Glomerular endothelial cell (primary cell): ENCODE measurements at regions not wholly inside any gene's neighbourhood (a gene's known extent, or its start where the extent isn't known, plus 50 kb on each side); places are given as distances from the start of the nearest gene placed in this dataset.

Experiments
- DNase-seq: peaks from one replicate; pipeline ENCODE4 v3.0.0-alpha.2; 2011; ENCODE audit warnings: low read depth, low spot score; ENCODE audit errors: extremely low read depth

DNA sequence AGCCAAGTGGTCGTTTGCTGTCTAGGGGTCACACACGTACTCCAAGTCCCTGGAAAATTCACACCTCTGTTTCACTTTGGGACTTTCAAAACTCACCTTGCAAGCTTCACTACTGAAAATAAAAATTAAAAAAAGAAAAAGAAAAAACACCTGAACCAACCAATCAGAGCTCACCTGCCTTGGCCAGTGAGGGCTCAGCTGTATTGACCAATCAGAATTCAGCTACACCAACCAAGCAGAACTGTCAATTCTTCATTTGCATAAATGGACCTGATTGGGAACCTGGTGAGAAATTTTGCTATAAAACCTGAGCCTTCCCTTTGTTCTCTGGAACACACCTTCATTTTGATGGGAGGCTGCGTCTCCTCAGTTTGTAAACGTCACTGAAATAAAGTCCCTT lies 176.4 kb downstream of the TTC32 start:
- no peak for DNase-seq

DNA sequence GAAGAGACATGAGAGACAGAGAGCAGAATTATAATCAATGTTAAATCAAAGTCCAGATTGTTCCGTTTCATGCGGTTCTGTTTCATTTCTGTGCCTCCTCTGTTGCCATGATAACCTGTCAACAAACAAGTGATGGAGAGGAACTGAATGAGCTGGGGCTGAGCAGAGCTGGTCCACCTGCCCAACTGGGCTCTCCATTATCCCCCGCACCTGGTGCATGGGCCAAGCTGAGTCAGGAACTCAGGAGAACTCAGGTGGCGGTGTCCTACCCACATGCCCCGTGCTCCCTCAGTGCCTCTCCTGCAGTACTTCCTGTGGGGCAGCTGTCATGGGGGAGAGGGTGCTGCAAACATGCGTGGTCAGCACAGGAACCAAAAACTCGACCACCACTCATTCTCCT lies 178.8 kb downstream of the TTC32 start:
- DNase-seq: no peak

DNA sequence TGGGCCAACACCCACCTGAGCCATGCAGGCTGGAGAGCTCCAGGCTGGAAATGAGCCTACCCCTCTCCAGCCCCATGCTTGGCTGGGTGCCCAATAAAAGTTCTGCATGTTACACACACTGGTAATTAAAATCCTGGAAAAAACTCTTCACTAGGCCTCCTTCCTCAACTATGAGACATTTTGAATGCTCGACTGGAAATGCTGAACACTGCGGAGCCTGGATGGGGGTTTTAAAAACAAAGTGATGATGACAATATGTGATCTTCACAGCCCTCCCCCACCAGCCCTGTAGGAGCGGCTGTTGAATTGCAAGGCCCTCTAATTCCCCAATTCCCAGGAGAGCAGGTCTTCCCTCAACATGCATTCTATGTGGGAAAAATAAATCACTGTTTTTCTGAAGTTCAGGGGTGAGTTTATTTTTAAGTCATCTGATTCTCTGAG lies 179.2 kb downstream of the TTC32 start:
- DNase-seq: no peak

DNA sequence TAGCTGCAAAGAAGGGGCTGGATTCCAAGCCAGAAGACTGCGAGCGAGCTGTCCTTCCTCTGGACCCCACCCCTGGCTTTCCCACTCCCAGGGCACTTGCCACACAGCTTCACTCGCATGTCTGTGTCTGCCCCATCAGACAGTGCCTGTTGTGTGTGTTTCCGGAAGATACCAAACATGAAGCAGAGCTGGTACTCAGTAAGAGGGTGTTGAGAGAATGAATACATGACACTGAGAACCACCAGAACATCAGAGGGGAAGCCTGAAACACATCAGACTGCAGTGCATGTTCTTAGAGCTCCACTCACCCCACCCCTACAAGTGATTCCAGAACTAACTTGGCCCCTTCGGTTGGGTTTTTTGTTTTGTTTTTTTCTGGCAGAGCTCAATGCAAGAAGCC lies 181.5 kb downstream of the TTC32 start:
- DNase-seq: no peak

DNA sequence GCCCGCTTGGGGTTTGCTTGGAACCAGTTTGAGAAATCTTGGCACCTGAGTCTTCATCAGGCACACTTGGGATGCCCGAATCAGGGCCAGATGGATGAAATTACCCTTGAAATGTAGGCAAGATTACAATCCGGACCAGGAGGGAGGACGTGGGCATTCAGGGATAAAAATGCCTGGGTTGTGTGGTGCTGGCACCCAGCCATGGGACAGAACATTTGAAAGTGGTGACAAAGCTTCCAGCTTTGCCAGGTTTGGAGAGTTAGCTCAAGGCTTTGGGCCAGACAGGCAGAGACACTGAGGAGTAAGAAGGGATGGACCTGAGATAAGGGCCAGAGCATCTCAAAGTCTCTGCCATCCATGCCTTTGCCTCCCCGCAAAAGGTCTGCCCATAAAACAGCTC lies 182.2 kb downstream of the TTC32 start:
- DNase-seq: no peak

DNA sequence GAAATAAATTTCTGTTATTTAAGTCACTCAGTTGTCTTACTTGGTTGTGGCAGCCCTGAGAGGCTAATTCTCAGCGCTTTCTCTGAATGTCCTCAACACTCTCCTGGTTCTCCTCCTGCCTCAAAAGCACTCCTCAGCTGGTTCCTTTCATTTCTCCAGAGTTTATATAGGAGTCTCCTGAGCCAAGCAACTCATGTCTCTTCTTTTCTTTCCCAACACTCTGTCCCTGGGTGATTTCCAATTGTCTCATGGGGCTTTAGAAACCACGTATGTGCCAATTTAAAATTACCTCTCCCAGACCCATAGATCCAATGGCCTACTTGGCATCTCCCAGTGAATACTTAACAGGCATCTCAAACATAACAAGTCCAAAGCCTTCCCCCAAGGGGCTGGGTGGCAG lies 184.3 kb downstream of the TTC32 start:
- DNase-seq: no peak

DNA sequence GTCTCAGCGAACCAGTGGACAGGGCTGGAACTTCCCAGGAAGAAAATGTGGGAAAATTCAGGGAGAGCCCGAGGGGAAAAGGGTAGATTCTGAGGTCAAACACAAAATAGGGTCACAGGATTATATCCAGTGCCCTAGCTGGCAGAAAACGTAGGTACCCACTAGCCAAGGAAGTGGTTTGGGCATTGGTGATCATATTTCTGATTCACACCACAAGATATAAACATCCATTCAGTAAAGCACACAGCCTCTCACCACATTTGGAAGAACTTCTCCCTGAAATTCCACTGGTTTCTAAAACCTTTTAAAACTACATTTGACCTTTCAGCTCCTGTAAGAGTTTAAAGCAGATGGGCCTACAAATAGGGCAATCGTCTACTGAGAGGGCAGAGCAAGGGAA lies 186.9 kb downstream of the TTC32 start:
- DNase-seq: no peak

DNA sequence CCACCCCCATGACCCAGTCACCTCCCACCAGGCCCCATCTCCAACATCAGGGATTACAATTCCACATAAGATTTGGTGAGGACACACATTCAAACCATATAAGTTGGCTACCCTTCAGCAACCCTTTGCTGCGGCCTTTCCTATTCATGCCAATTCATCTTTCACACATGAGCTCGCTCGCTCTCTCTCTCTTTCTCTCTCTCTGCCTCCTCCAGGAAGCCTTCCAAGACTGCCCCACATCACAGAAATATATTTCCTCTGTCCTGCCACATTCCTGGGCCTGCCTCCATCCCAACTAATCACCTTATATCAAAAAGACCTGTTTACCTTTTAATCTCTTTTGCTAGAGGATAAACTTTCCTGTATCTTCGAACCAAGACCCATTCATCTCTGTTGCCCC lies 188.9 kb downstream of the TTC32 start:
- no peak for DNase-seq

DNA sequence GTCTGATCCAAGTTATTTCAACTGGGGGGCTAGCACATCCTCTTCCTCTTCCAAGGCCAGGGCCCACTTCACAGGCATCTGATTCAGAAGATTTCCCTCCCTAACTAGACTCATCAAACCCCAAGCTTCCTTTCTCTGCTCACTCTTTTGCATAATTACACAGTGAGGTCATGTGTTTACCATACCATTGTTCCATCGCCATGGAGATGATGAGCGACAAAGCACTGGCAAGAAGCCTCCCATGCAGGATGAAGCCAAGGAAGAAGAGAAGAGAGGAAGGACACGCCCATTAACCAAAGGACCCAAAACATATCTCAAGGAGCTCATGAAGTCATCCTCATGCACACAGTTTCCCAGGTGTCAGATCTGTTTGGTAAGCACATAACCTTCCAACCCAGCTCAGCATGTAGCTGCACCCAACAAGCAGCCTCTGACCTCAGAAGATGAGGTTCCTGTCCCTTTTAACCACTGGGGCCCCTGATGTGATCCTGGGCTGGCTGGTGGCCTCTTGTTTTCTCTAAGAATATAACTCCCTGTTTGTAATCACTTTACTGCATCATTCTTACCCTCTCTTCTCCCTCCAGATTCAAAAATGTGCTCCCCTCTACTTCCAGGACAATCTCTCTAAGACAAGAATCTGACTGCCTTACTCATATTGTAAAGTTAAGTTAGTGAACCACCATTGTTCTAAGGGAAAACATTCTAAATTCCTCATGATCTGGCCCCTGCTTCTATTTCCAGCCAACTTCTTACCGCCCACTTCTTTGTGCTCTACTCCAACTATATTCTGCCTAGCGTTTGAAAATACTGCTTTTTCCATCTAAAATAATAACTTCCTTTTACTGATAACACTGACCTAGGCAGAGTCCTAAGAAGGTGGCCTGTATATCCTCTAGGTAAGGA lies 190.1 kb downstream of the TTC32 start:
- DNase-seq: peak; percentile 86

DNA sequence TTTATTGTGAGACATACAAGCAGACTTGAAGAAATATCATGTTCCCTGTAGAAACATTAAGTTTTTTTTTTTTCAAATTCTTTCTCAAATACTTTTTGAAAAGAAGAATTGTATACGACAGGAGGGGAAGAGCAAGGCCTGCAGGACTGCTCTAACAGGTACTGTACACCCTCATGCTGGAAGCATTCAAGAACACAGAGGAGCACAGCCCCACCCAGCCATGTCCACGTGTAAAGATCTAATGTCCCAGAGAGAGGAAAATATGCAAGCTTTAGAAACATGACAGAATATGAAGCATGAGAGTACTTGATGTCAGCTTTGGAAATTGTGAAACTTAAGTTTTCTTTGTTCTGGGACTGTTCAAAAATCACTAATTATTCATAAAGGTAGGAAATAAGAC lies 191.6 kb downstream of the TTC32 start:
- no peak for DNase-seq

DNA sequence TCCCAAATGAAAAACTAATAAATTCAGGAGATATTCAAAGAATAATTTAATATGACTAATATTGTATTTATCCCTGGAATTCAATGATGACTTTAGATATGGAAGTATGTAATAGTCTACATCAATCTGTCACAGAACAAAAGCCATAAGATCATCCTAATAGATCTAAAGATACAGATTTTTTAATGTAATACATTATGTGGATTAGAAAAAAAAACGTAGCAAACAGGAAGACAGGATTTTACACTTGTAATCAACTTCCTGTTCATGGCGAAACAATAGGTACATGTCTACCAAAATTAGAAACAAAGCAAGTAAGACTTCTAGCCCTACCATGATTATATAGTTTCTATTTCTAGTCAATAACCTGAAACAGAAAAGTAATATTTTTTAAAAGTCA lies 192.2 kb downstream of the TTC32 start:
- DNase-seq: peak; percentile 9

DNA sequence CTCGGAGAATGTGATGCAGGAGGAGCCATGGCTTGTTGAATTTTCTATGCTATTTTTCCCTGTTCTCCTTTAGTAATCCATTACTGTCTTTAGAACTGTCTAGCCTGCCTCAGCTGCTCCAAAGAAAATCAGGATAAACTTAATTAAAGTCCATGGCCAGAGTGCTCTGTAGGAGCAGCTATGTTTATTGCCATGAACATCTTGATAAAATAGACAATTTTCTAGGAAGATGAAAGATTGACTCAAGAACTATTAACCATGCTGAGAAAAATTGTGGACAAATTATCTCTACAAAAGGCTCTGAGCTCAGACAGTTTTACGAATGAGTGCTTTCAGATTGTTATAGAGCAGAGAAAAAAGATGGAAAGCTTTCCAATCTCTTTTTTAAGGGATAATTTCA lies 193.0 kb downstream of the TTC32 start:
- DNase-seq: no peak

DNA sequence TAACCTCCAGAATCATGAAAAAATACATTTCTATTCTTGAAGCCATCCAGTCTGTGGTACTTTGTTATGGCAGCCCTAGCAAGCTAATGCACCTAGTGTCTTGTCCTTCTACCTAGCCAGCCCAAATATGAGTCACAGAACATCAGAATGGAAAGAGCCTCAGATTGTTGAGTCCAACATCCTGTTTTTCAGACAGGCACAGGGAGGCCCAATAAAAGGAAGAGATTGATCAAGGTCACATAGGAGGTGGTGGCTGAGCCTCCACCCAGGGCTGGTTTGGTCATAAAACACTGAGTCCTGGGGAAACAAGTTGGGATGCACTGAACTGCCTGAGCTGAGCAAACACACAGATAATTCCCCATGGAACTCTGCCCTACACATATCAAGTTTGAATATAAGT lies 195.5 kb downstream of the TTC32 start:
- no peak for DNase-seq

DNA sequence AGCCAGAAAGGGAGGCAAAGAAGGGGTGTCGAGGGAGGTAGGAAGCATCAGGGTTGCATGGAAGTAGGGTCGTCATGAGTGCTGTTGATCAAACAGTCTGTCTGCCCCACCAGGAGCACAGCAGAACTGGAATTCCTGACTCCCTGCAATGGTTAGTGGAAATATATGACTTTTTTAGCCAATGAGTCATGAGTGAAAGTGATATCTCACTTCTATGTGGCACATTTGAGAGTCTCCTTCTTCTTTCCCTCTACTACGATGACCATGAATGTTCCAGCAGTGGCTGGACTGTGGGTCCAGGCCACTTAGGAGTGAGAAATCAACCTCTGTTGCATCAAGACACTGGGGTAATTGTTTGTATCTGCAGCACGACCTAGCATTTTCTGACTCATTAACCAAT lies 199.5 kb downstream of the TTC32 start:
- no peak for DNase-seq

DNA sequence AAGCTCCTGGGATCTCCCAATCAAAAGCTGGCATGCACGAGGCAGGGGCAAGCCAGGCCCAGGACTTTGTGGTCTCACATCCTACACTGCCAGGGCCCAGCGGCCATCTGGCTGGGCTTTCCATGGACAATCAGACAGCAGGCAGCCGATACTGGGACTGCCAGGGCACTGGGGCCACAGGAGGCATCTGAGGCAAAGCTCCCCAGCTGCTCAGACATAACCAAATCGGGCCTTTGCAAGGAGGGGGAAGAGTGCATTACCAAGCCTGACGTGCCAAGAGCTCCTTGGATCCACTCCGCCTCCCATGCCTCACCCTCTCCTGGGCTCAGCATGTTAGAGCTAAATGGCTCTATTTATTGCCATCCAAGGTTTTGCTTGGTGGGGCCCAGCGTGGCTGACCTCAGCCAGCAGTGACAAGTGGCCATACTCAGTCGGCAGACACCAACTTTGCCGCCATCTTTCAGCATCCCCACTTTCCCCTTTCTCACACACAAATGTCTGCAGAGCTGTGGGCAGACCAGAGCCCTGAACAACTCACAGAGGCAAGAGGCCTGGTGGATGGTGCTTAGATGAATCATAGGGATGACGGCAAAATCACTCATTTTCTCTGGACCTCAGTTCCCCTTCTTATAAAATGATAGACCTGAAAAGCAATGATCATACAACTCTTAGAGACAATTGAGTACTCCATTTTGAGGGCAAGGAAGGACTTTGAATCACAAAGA lies 200.8 kb downstream of the TTC32 start:
- no peak for DNase-seq

DNA sequence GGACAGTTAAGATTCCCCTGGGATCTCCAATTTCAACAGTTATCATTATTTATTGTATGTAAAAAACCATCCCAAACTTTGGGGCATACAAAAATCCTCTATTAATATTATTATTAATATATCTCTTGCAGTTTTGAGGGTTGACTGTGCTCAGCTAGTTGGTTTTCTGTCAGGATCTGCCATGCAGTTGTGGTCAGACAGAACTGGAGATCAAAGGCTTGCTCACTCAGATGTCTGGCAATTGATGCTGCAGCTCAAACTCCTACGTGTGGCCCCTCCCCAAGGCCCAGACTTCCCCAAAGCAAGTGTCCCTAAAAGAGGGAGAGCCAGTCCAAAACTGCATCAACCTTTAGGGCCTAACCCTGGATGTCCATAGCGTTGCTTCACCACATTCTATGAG lies 204.7 kb downstream of the TTC32 start:
- DNase-seq: no peak

DNA sequence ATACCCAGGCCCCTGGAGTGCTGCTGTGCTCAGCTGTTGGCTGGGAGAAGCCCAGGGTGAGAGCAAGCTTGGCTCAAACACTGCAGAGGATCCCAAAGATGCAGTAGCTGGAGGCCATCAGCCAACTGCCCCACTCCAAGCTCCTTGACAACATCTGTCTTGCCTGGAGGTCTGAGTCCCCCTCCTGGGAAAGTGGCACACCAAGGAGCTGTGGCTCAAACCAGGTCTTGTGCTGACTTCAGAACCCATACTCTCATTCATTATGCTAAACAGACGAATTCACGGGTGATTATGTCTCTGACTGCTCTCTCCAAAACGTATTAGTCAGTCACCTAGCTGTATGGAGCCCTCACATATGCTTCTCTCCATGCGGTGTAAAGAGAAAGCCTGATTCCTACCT lies 206.1 kb downstream of the TTC32 start:
- DNase-seq: no peak

DNA sequence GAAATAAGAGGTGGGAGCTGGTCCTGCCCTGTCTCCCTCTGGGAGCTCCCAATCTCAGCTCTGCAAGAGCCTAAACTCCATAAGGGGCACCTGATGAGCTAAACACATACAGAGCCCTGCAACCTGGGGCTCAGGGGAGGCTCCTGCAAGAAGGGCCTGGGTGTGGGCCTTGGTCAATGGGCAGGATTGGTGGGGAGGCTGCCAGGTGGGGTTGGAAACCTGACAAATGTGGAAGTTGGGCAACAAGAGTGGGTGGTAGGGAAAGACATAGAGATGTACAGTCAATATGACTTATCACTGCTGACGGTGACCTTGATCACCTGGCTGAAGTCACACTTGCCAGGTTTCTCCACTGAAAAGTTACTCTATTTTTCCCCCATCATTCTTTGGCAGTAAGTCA lies 209.9 kb downstream of the TTC32 start:
- no peak for DNase-seq

DNA sequence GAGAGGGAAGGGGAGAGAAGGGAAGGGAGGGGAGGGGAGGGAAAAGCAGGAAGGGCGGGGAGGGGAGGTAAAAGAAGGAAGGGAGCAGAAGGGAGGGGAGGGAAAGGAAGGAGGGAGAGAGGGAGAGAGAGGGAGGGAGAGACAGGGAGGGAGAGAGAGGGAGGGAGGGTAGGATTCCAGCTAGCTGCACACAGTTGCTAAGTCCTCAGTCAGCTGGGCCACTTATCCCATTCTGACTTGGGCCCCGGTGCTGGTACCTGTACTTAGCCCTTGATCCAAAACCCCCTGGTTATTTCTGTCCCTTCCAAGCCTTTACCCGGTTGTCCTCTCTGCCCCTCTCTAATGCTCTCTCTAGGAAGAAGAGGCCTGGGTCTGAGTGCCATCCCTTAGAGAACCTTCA lies 211.4 kb downstream of the TTC32 start:
- DNase-seq: no peak

DNA sequence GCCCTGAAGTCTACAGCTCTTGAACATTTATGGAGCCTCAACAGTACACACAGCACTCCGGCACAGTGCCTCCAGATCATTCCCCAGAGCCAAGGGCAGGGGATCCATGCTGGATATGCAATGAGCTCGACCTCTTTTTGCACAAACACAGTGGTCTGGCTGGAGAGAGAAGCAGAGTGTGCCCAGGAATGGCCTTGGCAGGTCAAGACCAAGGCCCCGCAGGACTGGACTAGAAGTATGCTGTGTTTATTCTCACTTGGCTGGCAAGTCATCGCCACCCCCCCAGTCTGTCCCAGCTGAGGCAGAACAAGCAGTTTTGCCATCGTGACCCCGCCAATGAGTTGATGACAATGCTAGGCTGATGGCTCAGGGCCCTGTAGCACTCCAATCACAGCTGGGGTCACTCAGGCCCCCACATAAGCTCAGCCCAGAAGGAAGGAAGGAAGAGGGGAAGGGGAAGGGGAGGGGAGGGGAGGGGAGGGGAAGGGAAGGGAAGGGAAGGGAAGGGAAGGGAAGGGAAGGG lies 212.1 kb downstream of the TTC32 start:
- DNase-seq: no peak

DNA sequence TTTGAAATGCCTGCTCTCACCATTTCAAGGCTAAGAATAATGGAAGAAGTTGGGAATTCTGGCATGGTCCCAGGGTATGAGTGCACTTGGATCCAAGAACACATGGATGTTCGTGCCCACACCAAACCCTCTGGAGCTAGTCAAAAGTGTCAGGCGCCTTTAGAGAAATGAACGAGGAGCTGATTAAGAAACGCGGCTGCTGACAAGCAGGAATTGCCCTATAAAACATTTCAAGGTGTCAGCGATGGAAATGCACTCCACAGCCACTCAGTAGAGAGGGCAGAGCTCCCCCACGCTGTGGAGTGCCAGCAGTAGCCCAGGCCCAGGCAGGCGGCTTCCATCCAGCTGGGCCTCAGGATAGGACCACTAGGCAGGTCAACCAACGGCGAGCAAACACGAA lies 213.7 kb downstream of the TTC32 start:
- DNase-seq: no peak
